CD4-positive, alpha-beta T cell treated with Interferon gamma for 1 hour (primary cell): ENCODE measurements at regions not wholly inside any gene's neighbourhood (a gene's known extent, or its start where the extent isn't known, plus 50 kb on each side); places are given as distances from the start of the nearest gene placed in this dataset.
"Not testable (repeated sequence)": the region's sequence is repeated elsewhere in the genome, so short reads cannot be mapped to it uniquely, and the experiment has no call there.

Experiments
- DNase-seq: peaks from one replicate; pipeline ENCODE4 v3.0.0-alpha.2; 2020

DNA sequence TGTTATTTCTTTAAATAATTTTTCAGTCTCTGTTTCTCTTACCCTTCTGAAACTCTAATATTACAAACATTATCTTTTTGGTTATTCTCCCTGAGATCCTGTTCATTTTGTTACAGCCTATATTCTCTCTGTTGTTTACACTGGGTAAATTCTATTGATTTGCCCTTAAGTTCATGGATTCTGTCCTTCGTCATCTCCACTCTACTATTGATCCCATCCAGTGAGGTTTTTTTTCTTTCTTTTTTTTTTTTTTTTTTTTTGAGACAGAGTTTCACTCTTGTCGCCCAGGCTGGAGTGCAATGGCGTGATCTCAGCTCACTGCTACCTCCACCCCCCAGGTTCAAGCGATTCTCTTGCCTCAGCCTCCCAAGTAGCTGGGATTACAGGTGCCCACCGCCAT, 393.9 kb downstream of the ZNF674 start:
- not testable (repeated sequence) for DNase-seq

- DNase-seq, result no peak
These were observed 400.7 kb downstream of the ZNF674 start for GRCh38 chrX:46144566-46144965.

GRCh38 chrX:46140272-46140671, 404.9 kb downstream of the ZNF674 start:
- no peak for DNase-seq

DNA sequence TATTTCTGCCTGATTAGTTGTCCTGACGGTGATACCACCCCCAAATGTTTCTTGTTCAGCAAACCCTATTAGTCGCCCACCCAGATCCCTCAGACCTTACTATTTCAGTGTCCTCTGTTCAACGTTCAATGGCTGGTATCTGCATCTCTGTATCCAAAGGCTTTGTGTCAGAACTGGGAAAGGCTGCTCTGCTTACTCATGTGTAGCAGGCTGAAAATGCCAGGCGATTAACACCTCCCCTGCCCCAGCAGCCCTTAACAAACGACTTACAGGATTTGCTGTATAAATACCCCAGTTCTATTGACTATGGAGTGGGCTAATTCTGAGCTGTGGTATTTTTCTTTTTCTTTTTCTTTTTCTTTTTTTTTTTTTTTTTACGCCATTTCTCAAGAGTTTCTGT, 415.0 kb downstream of the ZNF674 start:
- DNase-seq, result no peak

- no peak for DNase-seq
These were observed 420.1 kb downstream of the ZNF674 start for GRCh38 chrX:46125111-46125510.

DNA sequence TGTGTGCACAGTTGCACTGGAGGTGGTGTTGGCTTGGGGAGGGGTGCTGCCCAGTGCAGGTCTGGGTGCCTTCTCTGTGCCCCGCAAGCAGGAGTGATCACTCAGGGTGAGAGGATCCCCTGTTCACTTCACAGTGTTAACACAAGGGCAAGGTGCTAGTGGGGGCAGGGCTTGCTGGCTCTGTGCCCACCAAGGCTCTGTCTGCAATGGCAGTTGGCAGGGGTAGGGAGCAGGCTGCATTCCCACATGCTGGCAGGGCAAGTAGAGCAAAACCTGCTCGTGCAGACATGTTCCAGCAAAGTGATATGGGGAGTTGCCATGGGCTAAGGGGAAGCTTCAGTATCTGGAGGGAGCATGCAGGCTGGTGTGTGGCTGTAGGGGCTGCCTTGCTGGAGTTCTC, 428.0 kb downstream of the ZNF674 start:
- DNase-seq, result no peak

DNA sequence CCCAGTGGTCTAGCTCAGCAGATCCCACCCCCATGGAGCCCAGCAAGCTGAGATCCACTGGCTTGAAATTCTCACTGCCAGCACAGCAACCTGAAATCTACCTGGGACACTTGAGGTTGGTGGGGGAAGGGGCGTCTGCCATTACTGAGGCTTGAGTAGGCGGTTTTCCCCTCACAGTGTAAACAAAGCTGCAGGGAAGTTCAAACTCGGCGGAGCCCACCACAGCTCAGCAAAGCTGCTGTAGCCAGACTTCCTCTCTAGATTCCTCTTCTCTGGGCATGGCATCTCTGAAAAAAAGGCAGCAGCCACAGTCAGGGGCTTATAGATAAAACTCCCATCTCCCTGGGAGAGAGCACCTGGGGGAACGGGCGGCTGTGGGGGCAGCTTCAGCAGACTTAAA, 457.9 kb downstream of the ZNF674 start:
- not testable (repeated sequence) for DNase-seq

- DNase-seq, result not testable (repeated sequence)
These were observed 465.1 kb downstream of the ZNF674 start for GRCh38 chrX:46080121-46080520.

- DNase-seq, result no peak
These were observed 472.4 kb downstream of the ZNF674 start for GRCh38 chrX:46072791-46073190.

DNA sequence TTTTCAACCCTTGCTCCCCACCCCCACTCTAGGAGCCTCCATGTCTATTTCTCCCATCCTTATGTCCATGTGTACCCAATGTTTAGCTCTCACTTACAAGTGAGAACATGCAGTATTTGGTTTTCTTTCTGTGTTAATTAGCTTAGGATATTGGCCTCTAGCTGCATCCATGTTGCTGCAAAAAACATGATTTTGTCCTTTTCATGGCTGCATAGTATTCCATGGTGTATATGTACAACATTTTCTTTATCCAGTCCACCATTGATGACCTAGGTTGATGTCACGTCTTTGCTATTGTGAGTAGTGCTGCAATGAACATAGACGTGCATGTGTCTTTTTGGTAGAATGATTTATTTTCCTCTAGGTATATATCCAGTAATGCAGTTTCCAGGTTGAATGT, 472.8 kb downstream of the ZNF674 start:
- DNase-seq, result no peak

- no peak for DNase-seq
These were observed 474.8 kb downstream of the ZNF674 start for GRCh38 chrX:46070421-46070820.

- no peak for DNase-seq
These were observed 485.9 kb downstream of the ZNF674 start for GRCh38 chrX:46059316-46059715.

DNA sequence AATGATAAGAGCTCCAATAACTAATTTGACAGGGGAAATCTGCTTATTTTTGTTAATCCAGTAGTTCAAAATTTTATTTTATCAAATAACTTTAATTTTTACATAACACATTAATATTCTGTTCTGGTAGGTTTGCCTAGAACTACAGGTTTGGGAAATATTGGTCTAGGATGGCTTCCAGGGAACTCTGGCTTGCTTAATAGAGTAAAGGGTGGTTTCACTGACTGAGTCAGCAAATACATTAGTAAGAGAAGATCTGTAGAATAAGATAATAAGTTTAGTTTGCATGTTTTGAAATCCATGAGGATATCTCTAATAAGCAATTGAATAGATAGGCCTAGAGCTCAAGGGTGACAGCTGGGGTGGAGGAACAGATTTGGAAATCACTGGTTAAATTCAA, 500.7 kb downstream of the ZNF674 start:
- no peak for DNase-seq

DNA sequence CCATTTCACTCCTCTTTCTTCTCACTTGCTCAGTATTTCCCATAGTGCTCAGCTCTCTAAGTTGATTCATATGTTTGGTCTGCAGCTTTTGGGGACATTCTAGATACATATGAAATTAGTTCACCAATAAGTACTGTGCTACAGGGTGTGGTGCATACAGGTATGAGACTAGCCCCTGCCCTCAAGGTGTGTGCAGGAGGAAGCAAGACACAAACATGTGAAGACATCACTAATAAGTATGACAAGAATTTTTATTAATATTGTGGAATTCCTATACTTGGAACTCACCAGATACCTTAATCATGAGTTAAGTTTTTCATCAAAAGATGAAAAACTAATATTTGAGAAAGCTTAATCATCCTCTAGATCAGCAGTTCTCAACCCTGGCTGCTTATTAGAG, 505.2 kb downstream of the ZNF674 start:
- no peak for DNase-seq

- DNase-seq, result no peak
These were observed 505.7 kb downstream of the ZNF674 start for GRCh38 chrX:46039526-46039925.

DNA sequence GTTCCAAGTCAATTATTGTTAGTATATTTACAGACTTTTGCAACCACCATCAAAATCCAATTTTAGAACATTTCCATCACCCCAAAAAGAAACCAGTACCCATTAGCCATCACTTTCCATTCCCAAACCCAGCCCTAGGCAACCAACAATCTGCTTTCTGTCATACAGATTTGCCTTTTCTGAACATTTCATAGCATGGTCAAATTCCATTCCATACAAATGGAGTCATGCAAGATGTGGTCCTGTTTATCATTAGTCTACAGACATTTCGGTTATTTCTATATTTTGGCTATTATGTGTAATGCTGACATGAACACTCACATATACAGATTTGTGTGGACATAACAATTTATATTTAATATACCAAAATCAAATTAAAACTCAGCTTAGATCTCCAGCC, 508.7 kb downstream of the ZNF674 start:
- no peak for DNase-seq

DNA sequence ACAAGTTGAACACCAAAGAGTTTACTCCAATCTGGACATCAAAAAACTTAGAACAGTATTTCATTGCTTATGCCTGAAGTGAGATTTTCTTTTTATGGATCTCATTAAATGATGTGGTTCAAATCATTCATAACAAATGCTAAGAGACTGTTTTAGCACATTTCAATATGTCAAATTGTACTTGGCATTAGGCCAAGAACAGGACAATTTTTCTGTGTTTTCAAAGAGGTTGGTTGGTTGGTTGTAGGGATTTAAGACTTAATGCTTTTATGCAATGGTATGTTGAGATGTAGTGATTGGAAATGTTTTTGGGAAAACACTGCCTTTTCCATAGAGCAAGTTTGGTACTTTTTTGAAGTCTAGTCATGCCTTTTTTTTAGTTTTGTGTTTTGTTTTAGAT, 510.4 kb downstream of the ZNF674 start:
- no peak for DNase-seq

GRCh38 chrX:46029777-46030176, 515.4 kb downstream of the ZNF674 start:
- no peak for DNase-seq

DNA sequence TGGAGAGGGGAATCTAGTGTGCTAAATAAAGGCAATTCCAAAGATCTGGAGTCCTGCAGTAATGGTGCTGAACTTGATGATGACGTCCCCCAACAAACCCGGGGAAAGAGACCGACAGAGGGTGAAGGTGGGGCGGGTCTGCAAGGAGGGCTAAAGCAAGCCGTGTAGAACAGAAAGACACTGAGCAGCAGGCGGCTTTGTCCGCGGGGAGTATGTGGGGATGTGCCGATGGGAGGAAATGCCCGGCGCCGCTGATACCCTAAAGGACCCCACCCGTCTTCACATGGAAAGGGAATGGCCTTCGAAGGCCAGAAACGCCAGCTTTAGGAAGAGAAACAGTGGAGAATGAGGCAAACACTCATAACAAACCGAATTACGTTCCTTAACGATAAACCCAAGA, 528.9 kb downstream of the ZNF674 start:
- no peak for DNase-seq

GRCh38 chrX:46015653-46016052, 529.6 kb downstream of the ZNF674 start:
- DNase-seq, result no peak

- DNase-seq, result no peak
These were observed 552.7 kb downstream of the ZNF674 start for GRCh38 chrX:45992402-45993123.

- no peak for DNase-seq
These were observed 558.2 kb downstream of the ZNF674 start for GRCh38 chrX:45986971-45987370.

- DNase-seq, result no peak
These were observed 559.1 kb downstream of the ZNF674 start for GRCh38 chrX:45986081-45986480.

- DNase-seq, result not testable (repeated sequence)
These were observed 562.1 kb downstream of the ZNF674 start for GRCh38 chrX:45982958-45983727.

GRCh38 chrX:45980726-45981125, 564.5 kb downstream of the ZNF674 start:
- no peak for DNase-seq
